Brain pericyte (primary cell): ENCODE measurements at regions not wholly inside any gene's neighbourhood (a gene's known extent, or its start where the extent isn't known, plus 50 kb on each side); places are given as distances from the start of the nearest gene placed in this dataset.
"Not testable (repeated sequence)": the region's sequence is repeated elsewhere in the genome, so short reads cannot be mapped to it uniquely, and the experiment has no call there.

Experiments
- DNase-seq: peaks from one replicate; pipeline ENCODE4 v3.0.0-alpha.2; 2012; ENCODE audit warnings: low read depth, low spot score

- no peak for DNase-seq
Observed at GRCh38 chr7:68158686-68159295, 1162.2 kb downstream of the TYW1 start.

GRCh38 chr7:68162712-68163111, 1166.1 kb downstream of the TYW1 start:
- DNase-seq: no peak

GRCh38 chr7:68166525-68166924, 1169.9 kb downstream of the TYW1 start:
- DNase-seq: no peak

- no peak for DNase-seq
Observed at GRCh38 chr7:68173513-68173912, 1176.9 kb downstream of the TYW1 start.

GRCh38 chr7:68176974-68177373, 1180.3 kb downstream of the TYW1 start:
- DNase-seq: no peak

GRCh38 chr7:68180761-68181160, 1184.1 kb downstream of the TYW1 start:
- no peak for DNase-seq

GRCh38 chr7:68183176-68183575, 1186.5 kb downstream of the TYW1 start:
- DNase-seq: no peak

GRCh38 chr7:68185631-68186456, 1189.2 kb downstream of the TYW1 start:
- no peak for DNase-seq

- no peak for DNase-seq
Observed at GRCh38 chr7:68187532-68187931, 1190.9 kb downstream of the TYW1 start.

- no peak for DNase-seq
Observed at GRCh38 chr7:68192941-68193340, 1196.3 kb downstream of the TYW1 start.

GRCh38 chr7:68195642-68196041, 1199.0 kb downstream of the TYW1 start:
- not testable (repeated sequence) for DNase-seq

- DNase-seq: no peak
Observed at GRCh38 chr7:68200051-68200670, 1203.5 kb downstream of the TYW1 start.

GRCh38 chr7:68203251-68203650, 1206.6 kb downstream of the TYW1 start:
- DNase-seq: no peak

- no peak for DNase-seq
Observed at GRCh38 chr7:68205826-68206225, 1209.2 kb downstream of the TYW1 start.

GRCh38 chr7:68206946-68207485, 1210.4 kb downstream of the TYW1 start:
- no peak for DNase-seq

GRCh38 chr7:68207676-68208075, 1211.0 kb downstream of the TYW1 start:
- no peak for DNase-seq

- DNase-seq: no peak
Observed at GRCh38 chr7:68209486-68209885, 1212.9 kb downstream of the TYW1 start.

- DNase-seq: no peak
Observed at GRCh38 chr7:68213838-68214237, 1217.2 kb downstream of the TYW1 start.

GRCh38 chr7:68216051-68216450, 1219.4 kb downstream of the TYW1 start:
- DNase-seq: no peak

- no peak for DNase-seq
Observed at GRCh38 chr7:68217426-68217825, 1220.8 kb downstream of the TYW1 start.

GRCh38 chr7:68218461-68218860, 1221.8 kb downstream of the TYW1 start:
- DNase-seq: no peak

- DNase-seq: no peak
Observed at GRCh38 chr7:68222311-68222710, 1225.7 kb downstream of the TYW1 start.
